ENCODE measurements at regions not wholly inside any gene's neighbourhood (a gene's known extent, or its start where the extent isn't known, plus 50 kb on each side); places are given as distances from the start of the nearest gene placed in this dataset.
A peak's percentile ranks its signal among the peaks of the same experiment; 100 is the strongest.
"Not testable (repeated sequence)": the region's sequence is repeated elsewhere in the genome, so short reads cannot be mapped to it uniquely, and the experiment has no call there.

DNA sequence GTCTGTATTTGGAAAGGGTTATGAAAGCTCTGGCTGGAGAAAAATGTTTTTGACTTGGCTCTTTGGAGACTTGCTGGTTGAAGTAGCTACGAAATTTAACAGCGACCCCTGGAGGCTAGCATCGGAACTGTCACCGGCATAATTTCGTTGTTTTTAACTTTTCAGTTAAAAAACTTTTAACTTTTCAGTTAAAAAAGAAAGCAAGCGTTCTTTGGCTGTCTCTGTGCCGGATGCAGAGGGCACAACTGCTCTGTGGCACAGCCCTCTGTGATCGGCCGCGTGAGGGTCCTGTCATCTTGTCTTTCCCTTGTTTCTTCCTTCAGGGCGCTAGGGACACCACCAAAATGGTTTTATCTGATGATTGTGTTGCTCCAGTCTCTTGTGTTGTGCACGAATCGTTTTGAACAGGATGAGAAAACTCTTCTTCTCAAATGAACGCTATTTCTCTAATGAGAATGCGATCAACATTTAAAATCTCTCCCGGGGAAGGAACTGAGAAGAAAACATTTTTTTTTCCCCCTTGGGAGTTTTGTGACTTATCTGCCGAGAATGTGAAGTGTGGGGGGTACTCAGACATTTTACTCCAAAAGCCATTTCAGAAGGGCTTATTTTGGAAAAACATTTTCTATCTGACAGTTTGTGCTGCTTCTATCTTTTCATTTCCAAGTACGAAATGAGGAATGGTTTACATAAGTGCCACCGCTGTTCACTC is 57.1 kb downstream of the ADCYAP1 start:
- Mint-ChIP-seq H3K27me3 (ENCODE audit: low read depth) (peaks cover 2% of the 10 kb centered on the region), H3K27ac (no peak overlapping the region), H3K9me3 (peaks cover 10% of the 10 kb centered on the region), H3K4me1 (peaks cover 4% of the 10 kb centered on the region), H3K4me3 (peak overlapping the region; percentile 59), H3K36me3 (peaks cover 3% of the 10 kb centered on the region)
- TF ChIP-seq, protein P1, sequence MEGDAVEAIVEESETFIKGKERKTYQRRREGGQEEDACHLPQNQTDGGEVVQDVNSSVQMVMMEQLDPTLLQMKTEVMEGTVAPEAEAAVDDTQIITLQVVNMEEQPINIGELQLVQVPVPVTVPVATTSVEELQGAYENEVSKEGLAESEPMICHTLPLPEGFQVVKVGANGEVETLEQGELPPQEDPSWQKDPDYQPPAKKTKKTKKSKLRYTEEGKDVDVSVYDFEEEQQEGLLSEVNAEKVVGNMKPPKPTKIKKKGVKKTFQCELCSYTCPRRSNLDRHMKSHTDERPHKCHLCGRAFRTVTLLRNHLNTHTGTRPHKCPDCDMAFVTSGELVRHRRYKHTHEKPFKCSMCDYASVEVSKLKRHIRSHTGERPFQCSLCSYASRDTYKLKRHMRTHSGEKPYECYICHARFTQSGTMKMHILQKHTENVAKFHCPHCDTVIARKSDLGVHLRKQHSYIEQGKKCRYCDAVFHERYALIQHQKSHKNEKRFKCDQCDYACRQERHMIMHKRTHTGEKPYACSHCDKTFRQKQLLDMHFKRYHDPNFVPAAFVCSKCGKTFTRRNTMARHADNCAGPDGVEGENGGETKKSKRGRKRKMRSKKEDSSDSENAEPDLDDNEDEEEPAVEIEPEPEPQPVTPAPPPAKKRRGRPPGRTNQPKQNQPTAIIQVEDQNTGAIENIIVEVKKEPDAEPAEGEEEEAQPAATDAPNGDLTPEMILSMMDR (IDR thresholded peaks at IDR 0.05; ENCODE audit: unreplicated experiment): peak; percentile 100
- peak in 1 of 2 experiments; percentile 65 for DNase-seq (ENCODE audit: low spot score in 2 of 2, unreplicated experiment in 2 of 2)

DNA sequence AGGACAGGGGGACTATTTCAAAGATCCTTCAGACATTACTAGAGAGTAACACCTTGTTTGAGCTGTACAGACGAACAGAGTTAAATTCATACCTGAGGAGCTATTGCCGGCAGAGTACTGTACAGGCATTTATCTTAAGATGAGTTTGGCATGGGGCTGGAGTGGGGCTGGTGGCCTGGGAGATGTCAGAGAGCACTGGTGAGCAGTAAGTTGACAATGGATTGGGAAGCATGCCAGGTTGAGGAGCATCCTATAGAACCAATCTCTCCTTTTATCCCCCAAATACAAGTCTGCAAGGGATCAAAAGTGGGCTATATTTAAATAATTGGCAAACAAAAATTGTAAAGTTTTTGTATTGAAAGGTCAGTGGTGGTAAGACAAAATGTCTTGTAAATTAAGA is 58.6 kb downstream of the ADCYAP1 start:
- TF ChIP-seq, protein P1 (IDR thresholded peaks at IDR 0.05; ENCODE audit: unreplicated experiment): no peak
- DNase-seq (ENCODE audit: low spot score in 2 of 2, unreplicated experiment in 2 of 2): no peak
- no peak overlapping the region for H3K4me3 Mint-ChIP-seq
- peaks cover 2% of the 10 kb centered on the region for H3K27me3 Mint-ChIP-seq (ENCODE audit: low read depth)
- H3K9me3 Mint-ChIP-seq: peaks cover 23% of the 10 kb centered on the region
- H3K27ac Mint-ChIP-seq: no peak overlapping the region
- H3K4me1 Mint-ChIP-seq: peaks cover 4% of the 10 kb centered on the region
- peaks cover 3% of the 10 kb centered on the region for H3K36me3 Mint-ChIP-seq

DNA sequence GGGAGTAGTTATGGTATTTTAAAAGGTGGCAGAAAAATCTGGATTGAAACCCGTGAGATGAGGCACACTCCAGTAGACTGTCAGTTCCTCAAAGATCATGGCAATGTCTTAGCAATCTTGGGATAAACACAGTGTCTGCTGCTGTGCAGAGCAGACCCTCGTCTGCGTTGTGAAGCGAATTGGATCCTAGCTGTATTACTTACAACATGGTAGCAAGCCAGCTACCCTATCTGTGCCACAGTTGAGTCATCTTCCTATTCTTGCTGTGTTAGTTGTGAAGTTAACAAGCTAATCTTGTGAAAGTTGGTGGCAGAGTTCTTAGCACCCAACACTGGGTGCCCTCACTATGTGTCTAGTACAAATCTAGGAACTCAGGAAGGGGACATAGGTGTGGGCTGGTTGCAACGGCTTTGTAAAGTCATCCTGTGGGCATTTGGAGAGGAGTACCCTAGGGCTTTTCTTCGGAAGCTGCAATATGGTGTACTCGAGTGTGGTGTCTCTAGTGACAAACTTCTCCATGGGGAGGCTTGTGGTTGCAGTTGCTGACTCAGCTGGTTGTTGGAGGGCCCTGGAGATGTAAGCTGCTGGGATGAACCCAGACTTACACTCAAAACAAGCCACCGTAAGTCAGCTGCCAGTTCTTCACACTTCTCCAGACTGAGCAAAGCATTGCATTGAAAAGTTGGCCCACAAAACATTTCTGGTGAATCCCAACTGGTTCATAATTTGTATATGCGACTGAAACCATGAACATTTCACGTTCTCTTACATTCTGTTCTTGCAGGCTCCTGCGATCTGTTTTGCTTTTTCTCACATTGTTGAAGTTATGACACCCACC is 61.5 kb downstream of the ADCYAP1 start:
- Mint-ChIP-seq H3K9me3 (peaks cover 38% of the 10 kb centered on the region), H3K27me3 (ENCODE audit: low read depth) (peaks cover 2% of the 10 kb centered on the region), H3K27ac (no peak overlapping the region), H3K4me3 (no peak overlapping the region), H3K36me3 (peaks cover 12% of the 10 kb centered on the region), H3K4me1 (peaks cover 4% of the 10 kb centered on the region)
- TF ChIP-seq, protein P1 (IDR thresholded peaks at IDR 0.05; ENCODE audit: unreplicated experiment): no peak
- no peak for DNase-seq (ENCODE audit: low spot score in 2 of 2, unreplicated experiment in 2 of 2)

DNA sequence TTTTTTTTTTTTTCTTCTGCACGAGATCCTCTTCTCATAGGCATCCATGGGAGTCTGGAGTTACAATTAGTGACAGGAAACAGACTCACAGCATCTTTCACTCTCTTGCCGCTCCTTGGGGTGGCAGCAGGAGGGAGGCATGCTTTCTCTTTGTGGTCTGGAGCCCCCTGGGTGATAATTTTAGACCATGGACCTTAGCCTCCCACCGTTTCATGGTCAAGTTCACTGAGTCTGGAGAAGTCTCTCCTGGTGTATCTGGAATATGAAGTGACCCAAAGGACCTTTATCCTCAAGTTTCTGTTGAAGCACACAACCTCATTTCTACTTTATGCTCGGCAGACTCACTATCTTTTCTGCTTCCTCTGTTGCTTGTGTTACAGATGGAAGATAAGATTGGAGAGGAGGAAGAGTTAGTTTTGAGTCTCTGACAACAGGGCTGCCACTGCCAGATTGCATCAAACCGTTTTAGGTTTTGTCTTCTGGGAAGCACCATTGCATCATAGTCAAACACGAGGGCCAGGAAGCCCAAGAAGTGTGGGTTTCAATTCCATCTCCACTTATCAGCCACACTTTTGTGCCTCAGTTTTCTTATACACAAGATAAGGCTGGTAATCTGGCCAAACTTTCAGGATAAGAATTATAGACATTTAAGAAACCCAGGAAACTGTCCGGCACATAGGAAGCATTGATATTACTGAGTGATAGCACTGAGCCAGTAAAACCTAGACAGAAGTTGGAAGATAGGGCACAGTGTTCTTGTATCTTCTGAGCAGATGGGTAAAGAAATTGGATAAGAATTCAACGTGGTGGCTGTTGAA is 62.3 kb downstream of the ADCYAP1 start:
- TF ChIP-seq, protein P1 (IDR thresholded peaks at IDR 0.05; ENCODE audit: unreplicated experiment): no peak
- peaks cover 12% of the 10 kb centered on the region for H3K36me3 Mint-ChIP-seq
- no peak overlapping the region for H3K4me3 Mint-ChIP-seq
- peaks cover 2% of the 10 kb centered on the region for H3K27me3 Mint-ChIP-seq (ENCODE audit: low read depth)
- DNase-seq (ENCODE audit: low spot score in 2 of 2, unreplicated experiment in 2 of 2): no peak
- peaks cover 38% of the 10 kb centered on the region for H3K9me3 Mint-ChIP-seq
- peaks cover 2% of the 10 kb centered on the region for H3K4me1 Mint-ChIP-seq
- H3K27ac Mint-ChIP-seq: no peak overlapping the region

DNA sequence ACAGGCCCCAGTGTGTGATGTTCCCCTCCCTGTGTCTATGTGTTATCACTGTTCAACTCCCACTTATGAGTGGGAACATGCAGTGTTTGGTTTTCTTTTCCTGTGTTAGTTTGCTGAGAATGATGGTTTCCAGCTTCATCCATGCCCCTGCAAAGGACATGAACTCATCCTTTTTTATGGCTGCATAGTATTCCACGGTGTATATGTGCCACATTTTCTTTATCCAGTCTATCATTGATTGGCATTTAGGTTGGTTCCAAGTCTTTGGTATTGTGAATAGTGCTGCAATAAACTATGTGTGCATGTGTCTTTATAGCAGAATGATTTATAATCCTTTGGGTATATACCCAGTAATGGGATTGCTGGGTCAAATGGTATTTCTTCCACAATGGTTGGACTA is 64.2 kb downstream of the ADCYAP1 start:
- H3K36me3 Mint-ChIP-seq: peaks cover 14% of the 10 kb centered on the region
- not testable (repeated sequence) for H3K27ac Mint-ChIP-seq; H3K27me3 Mint-ChIP-seq (ENCODE audit: low read depth); H3K4me1 Mint-ChIP-seq; H3K4me3 Mint-ChIP-seq; DNase-seq (ENCODE audit: low spot score in 2 of 2, unreplicated experiment in 2 of 2)
- H3K9me3 Mint-ChIP-seq: peaks cover 38% of the 10 kb centered on the region

DNA sequence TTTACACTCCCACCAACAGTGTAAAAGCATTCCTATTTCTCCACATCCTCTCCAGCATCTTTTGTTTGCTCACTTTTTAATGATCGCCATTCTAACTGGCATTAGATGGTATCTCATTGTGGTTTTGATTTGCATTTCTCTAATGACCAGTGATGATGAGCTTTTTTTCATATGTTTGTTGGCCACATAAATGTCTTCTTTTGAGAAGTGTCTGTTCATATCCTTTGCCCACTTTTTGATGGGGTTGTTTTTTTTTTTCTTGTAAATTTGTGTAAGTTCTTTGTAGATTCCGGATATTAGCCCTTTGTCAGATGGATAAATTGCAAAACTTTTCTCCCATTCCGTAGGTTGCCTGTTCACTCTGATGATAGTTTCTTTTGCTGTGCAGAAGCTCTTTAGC is 64.6 kb downstream of the ADCYAP1 start:
- not testable (repeated sequence) for H3K27ac Mint-ChIP-seq
- H3K36me3 Mint-ChIP-seq: peaks cover 14% of the 10 kb centered on the region

DNA sequence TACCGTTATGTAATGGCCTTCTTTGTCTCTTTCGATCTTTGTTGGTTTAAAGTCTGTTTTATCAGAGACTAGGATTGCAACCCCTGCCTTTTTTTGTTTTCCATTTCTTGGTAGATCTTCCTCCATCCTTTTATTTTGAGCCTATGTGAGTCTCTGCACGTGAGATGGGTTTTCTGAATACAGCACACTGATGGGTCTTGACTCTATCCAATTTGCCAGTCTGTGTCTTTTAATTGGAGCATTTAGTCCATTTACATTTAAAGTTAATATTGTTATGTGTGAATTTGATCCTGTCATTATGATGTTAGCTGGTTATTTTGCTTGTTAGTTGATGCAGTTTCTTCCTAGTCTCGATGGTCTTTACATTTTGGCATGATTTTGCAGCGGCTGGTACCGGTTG is 69.9 kb downstream of the ADCYAP1 start:
- not testable (repeated sequence) for H3K27ac Mint-ChIP-seq; H3K4me3 Mint-ChIP-seq; DNase-seq (ENCODE audit: low spot score in 2 of 2, unreplicated experiment in 2 of 2); H3K4me1 Mint-ChIP-seq; H3K27me3 Mint-ChIP-seq (ENCODE audit: low read depth)
- H3K36me3 Mint-ChIP-seq: peaks cover 31% of the 10 kb centered on the region
- H3K9me3 Mint-ChIP-seq: peaks cover 22% of the 10 kb centered on the region

More for the DNA sequence above, 64.6 kb downstream of the ADCYAP1 start:
- not testable (repeated sequence) for H3K4me3 Mint-ChIP-seq; H3K4me1 Mint-ChIP-seq; H3K27me3 Mint-ChIP-seq (ENCODE audit: low read depth); DNase-seq (ENCODE audit: low spot score in 2 of 2, unreplicated experiment in 2 of 2)
- H3K9me3 Mint-ChIP-seq: peaks cover 38% of the 10 kb centered on the region

DNA sequence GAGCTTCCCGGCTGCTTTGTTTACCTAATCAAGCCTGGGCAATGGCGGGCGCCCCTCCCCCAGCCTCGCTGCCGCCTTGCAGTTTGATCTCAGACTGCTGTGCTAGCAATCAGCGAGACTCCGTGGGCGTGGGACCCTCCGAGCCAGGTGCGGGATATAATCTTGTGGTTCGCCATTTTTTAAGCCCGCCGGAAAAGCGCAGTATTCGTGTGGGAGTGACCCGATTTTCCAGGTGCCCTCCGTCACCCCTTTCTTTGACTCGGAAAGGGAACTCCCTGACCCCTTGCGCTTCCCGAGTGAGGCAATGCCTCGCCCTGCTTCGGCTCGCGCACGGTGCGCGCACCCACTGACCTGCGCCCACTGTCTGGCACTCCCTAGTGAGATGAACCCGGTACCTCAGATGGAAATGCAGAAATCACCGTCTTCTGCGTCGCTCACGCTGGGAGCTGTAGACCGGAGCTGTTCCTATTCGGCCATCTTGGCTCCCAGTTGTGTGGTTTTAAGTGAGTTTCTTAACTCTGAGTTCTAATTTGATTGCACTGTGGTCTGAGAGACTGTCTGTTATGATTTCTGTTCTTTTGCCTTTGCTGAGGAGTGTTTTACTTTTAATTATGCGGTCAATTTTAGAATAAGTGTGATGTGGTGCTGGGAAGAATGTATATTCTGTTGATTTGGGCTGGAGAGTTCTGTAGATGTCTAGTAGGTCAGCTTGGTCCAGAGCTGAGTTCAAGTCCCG is 71.9 kb downstream of the ADCYAP1 start:
- not testable (repeated sequence) for H3K27me3 Mint-ChIP-seq (ENCODE audit: low read depth); DNase-seq (ENCODE audit: low spot score in 2 of 2, unreplicated experiment in 2 of 2); H3K4me1 Mint-ChIP-seq
- H3K36me3 Mint-ChIP-seq: peaks cover 23% of the 10 kb centered on the region
- peak overlapping the region; percentile 93 for H3K27ac Mint-ChIP-seq
- H3K9me3 Mint-ChIP-seq: peaks cover 12% of the 10 kb centered on the region
- peak overlapping the region; percentile 85 for H3K4me3 Mint-ChIP-seq

Data from mesothelial cell of epicardium (in vitro differentiated cells).